Endodermal cell (in vitro differentiated cells): ENCODE measurements at regions not wholly inside any gene's neighbourhood (a gene's known extent, or its start where the extent isn't known, plus 50 kb on each side); places are given as distances from the start of the nearest gene placed in this dataset.
"Not testable (repeated sequence)": the region's sequence is repeated elsewhere in the genome, so short reads cannot be mapped to it uniquely, and the experiment has no call there.

Source experiments
- DNase-seq: peaks from one replicate; pipeline ENCODE4 v3.0.0-alpha.2; 2017
- H3K27ac ChIP-seq: 2 replicates; pipeline ENCODE4 v1.5.1; 2013; ENCODE audit warnings: mild to moderate bottlenecking, low read depth, low read length, moderate library complexity
- H3K27me3 ChIP-seq: 2 replicates; pipeline ENCODE4 v1.6.1; 2013; ENCODE audit warnings: mild to moderate bottlenecking, low read length, moderate library complexity; ENCODE audit not compliant: insufficient read depth, control insufficient read depth, poor library complexity, severe bottlenecking
- H3K36me3 ChIP-seq: 2 replicates; pipeline ENCODE4 v1.7.0; 2013; ENCODE audit warnings: mild to moderate bottlenecking, low read length, moderate library complexity; ENCODE audit not compliant: control insufficient read depth, insufficient read depth
- H3K4me1 ChIP-seq: one replicate; pipeline ENCODE4 v1.7.0; 2013; ENCODE audit warnings: low read length; ENCODE audit not compliant: control insufficient read depth, insufficient read depth
- H3K4me3 ChIP-seq: 2 replicates; pipeline ENCODE4 v1.5.1; 2013; ENCODE audit warnings: mild to moderate bottlenecking, low read length, moderate library complexity
- H3K9ac ChIP-seq: 2 replicates; pipeline ENCODE4 v1.6.1; 2013; ENCODE audit warnings: mild to moderate bottlenecking, low read length, moderate library complexity; ENCODE audit not compliant: poor library complexity, severe bottlenecking; ENCODE audit errors: extremely low read depth
- H3K9me3 ChIP-seq: 2 replicates; pipeline ENCODE4 v1.6.1; 2013; ENCODE audit warnings: mild to moderate bottlenecking, low read length, moderate library complexity; ENCODE audit not compliant: control insufficient read depth
- H3K27ac Mint-ChIP-seq: 2 replicates; pipeline ENCODE4 v1.8.0; 2020; ENCODE audit warnings: mixed read lengths
- H3K27me3 Mint-ChIP-seq: 2 replicates; pipeline ENCODE4 v1.8.0; 2021; ENCODE audit warnings: mild to moderate bottlenecking, mixed read lengths; ENCODE audit not compliant: insufficient read depth
- H3K36me3 Mint-ChIP-seq: 2 replicates; pipeline ENCODE4 v1.8.0; 2020; ENCODE audit warnings: low read depth, mixed read lengths
- H3K4me1 Mint-ChIP-seq: 2 replicates; pipeline ENCODE4 v1.8.0; 2020; ENCODE audit warnings: mixed read lengths
- H3K4me3 Mint-ChIP-seq: 2 replicates; pipeline ENCODE4 v1.8.0; 2020; ENCODE audit warnings: mild to moderate bottlenecking, moderate library complexity, mixed read lengths
- H3K9me3 Mint-ChIP-seq: 2 replicates; pipeline ENCODE4 v1.8.0; 2020; ENCODE audit warnings: mild to moderate bottlenecking, mixed read lengths
- WGBS, 2 experiments: methylation state at CpG; one replicate each; pipeline versions ENCODE4 v1.1.5 to v1.1.7; 2013; ENCODE audit warnings: missing lambda C conversion rate in 2 of 2, mixed read lengths in 1 of 2; ENCODE audit not compliant: insufficient coverage in 1 of 2, insufficient read length in 1 of 2; 5-methylcytosine and 5-hydroxymethylcytosine counted together
- TF ChIP-seq, protein P1 (sequence below): fragments of 200-600 bp; sonication (generic); conservative IDR thresholded peaks from 2 replicates; pipeline ENCODE4 v1.5.0; 2021; ENCODE audit warnings: antibody characterized with exemption, mild to moderate bottlenecking

DNA sequence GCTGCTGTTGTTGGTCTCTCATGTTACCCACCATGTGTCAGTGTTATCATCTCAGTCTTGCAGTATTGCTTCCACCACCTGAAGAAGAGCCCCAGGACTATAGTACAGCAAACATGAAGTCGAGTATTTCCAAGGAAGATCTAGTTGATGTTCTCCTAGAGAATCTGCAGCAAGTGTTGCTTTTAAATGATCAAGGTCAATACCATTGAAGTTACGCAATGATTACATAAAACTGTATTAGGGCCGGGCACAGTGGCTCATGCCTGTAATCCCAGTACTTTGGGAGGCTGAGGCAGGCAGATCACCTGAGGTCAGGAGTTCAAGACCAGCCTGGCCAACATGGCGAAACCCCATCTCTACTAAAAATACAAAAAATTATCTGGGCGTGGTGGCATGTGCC lies 173.9 kb downstream of the TJP1 start:
- H3K9me3 Mint-ChIP-seq = peaks cover 17% of the 10 kb centered on the region
- H3K9ac ChIP-seq, H3K4me3 Mint-ChIP-seq, H3K27ac ChIP-seq, H3K36me3 ChIP-seq, H3K27me3 Mint-ChIP-seq, H3K4me3 ChIP-seq, H3K36me3 Mint-ChIP-seq, H3K9me3 ChIP-seq, DNase-seq, H3K27ac Mint-ChIP-seq, H3K27me3 ChIP-seq, H3K4me1 Mint-ChIP-seq, H3K4me1 ChIP-seq: not testable (repeated sequence)
- 87 to 94% methylated on average over 3 to 4 of the region's 5 CpGs for WGBS, 2 experiments

DNA sequence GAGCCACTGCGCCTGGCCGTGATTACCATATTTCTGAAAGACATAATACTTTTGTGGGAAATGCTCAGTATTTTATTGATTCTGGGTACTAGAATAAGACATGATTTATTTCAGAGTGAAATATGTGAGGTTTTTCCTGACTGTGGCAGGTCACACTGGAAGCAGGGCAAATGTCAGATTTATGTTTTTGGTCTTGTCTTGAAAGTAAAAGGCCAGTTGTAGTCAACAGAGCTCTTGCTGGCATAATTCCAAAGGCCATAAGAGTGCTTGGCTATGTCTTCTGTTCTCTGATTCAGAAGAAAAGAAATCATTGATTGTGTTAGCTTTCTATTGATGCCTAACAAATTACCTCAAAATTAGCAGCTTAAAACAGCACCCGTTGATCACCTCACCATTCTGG lies 176.4 kb downstream of the TJP1 start:
- no peak overlapping the region for H3K4me3 Mint-ChIP-seq
- no peaks in the 10 kb centered on the region for H3K27me3 Mint-ChIP-seq
- Histone ChIP-seq H3K9ac (no peak overlapping the region), H3K4me3 (no peak overlapping the region), H3K9me3 (peaks cover 5% of the 10 kb centered on the region), H3K36me3 (no peaks in the 10 kb centered on the region), H3K27ac (no peak overlapping the region), H3K27me3 (no peaks in the 10 kb centered on the region), H3K4me1 (no peaks in the 10 kb centered on the region)
- no peaks in the 10 kb centered on the region for H3K4me1 Mint-ChIP-seq
- TF ChIP-seq, protein P1, sequence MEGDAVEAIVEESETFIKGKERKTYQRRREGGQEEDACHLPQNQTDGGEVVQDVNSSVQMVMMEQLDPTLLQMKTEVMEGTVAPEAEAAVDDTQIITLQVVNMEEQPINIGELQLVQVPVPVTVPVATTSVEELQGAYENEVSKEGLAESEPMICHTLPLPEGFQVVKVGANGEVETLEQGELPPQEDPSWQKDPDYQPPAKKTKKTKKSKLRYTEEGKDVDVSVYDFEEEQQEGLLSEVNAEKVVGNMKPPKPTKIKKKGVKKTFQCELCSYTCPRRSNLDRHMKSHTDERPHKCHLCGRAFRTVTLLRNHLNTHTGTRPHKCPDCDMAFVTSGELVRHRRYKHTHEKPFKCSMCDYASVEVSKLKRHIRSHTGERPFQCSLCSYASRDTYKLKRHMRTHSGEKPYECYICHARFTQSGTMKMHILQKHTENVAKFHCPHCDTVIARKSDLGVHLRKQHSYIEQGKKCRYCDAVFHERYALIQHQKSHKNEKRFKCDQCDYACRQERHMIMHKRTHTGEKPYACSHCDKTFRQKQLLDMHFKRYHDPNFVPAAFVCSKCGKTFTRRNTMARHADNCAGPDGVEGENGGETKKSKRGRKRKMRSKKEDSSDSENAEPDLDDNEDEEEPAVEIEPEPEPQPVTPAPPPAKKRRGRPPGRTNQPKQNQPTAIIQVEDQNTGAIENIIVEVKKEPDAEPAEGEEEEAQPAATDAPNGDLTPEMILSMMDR = no peak
- H3K36me3 Mint-ChIP-seq = peaks cover 1% of the 10 kb centered on the region
- H3K27ac Mint-ChIP-seq = no peak overlapping the region
- peaks cover 9% of the 10 kb centered on the region for H3K9me3 Mint-ChIP-seq
- no peak for DNase-seq
- WGBS, 2 experiments = 91 to 100% methylated on average over 3 of the region's 3 CpGs

DNA sequence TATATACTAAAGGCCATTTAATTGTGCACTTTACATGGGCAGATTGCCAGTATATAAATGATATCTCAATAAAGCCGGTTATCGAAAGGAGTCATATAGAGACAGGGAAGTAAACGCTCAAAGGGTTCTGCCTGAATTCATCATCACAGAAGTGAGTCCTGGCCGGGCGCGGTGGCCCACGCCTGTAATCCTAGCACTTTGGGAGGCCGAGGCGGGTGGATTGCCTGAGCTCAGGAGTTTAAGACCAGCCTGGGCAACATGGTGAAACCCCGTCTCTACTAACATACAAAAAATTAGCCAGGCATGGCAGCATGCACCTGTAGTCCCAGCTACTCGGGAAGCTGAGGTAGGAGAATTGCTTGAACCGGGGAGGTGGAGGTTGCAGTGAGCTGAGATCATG lies 177.9 kb downstream of the TJP1 start:
- not testable (repeated sequence) for H3K27ac Mint-ChIP-seq, H3K4me1 Mint-ChIP-seq, H3K4me3 Mint-ChIP-seq, H3K9ac ChIP-seq, H3K27ac ChIP-seq, H3K4me1 ChIP-seq, DNase-seq, H3K36me3 Mint-ChIP-seq, H3K9me3 Mint-ChIP-seq, H3K36me3 ChIP-seq, H3K9me3 ChIP-seq, H3K27me3 Mint-ChIP-seq, H3K4me3 ChIP-seq, H3K27me3 ChIP-seq
- 78 to 93% methylated on average over 7 to 12 of the region's 12 CpGs for WGBS, 2 experiments

DNA sequence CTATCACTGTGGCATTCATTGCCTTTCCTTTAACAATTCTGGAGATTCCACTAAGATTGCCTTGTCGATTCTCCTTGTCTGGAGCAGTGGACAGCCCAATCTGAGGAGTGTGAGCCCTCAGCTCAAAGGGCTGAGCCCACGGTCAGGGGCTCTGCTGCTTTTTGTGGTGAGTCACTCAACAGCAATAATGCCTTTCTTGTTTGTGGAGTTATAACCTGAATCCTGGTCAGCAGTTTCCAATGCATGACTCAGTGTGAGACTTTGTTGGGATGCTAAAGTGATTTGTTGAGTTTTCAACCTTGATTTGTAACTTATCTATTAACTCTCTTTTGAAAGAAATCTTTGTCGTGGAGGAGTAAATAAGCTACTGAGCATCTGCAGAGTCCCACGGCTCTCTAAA lies 183.5 kb downstream of the TJP1 start:
- Histone ChIP-seq H3K4me3 (no peak overlapping the region), H3K9me3 (no peaks in the 10 kb centered on the region), H3K27ac (no peak overlapping the region), H3K9ac (no peak overlapping the region), H3K36me3 (no peaks in the 10 kb centered on the region), H3K4me1 (no peaks in the 10 kb centered on the region), H3K27me3 (no peaks in the 10 kb centered on the region)
- DNase-seq = no peak
- H3K4me3 Mint-ChIP-seq = no peak overlapping the region
- H3K27me3 Mint-ChIP-seq = peaks cover 2% of the 10 kb centered on the region
- no peak overlapping the region for H3K27ac Mint-ChIP-seq
- no peaks in the 10 kb centered on the region for H3K9me3 Mint-ChIP-seq
- 86 to 91% methylated on average over 4 of the region's 4 CpGs for WGBS, 2 experiments
- TF ChIP-seq, protein P1 = no peak
- H3K4me1 Mint-ChIP-seq = no peaks in the 10 kb centered on the region
- H3K36me3 Mint-ChIP-seq = no peaks in the 10 kb centered on the region
